GM12878 (cell line): ENCODE measurements at regions not wholly inside any gene's neighbourhood (a gene's known extent, or its start where the extent isn't known, plus 50 kb on each side); places are given as distances from the start of the nearest gene placed in this dataset.

Source experiments
- ATAC-seq: fragments of 200-7000 bp; cut with Tn5 transposase; 3 replicates; pipeline ENCODE4 v1.9.1; 2020; ENCODE audit warnings: mild to moderate bottlenecking, moderate library complexity
- BruUV-seq: library from RNA; stranded (reverse); fragments of 400-500 nt; replicated peaks from 2 replicates; lab custom pipeline; 2021; lab: Mats Ljungman, UMichigan
- CTCF ChIA-PET: fragments of 300-600 bp; sonication (Branson Sonifier 250); formaldehyde crosslinking; extraction: SDS; loops from one replicate; lab custom pipeline; 2021; ENCODE audit warnings: inconsistent platforms; lab: Yijun Ruan, JAX
- POLR2A ChIA-PET: fragments of 350-600 bp; formaldehyde crosslinking; extraction: SDS; loops from one replicate; lab custom pipeline; 2021; ENCODE audit warnings: inconsistent platforms; lab: Charles Lee
- RAD21 ChIA-PET: fragments of 300-600 bp; sonication (Branson Sonifier 250); formaldehyde crosslinking; loops from one replicate; lab custom pipeline; 2023; ENCODE audit warnings: antibody characterized with exemption; ENCODE audit not compliant: unreplicated experiment; lab: Charles Lee
- SMC1A ChIA-PET: fragments of 300-600 bp; sonication (Branson Sonifier 250); formaldehyde crosslinking; loops from one replicate; lab custom pipeline; 2023; ENCODE audit not compliant: unreplicated experiment, uncharacterized antibody; lab: Charles Lee
- DNase-seq: peaks from one replicate; pipeline ENCODE4 v3.0.0-alpha.2; 2011; ENCODE audit warnings: low read depth, low spot score
- FAIRE-seq: peaks from 3 replicates; lab custom pipeline; 2011; peaks lifted over from hg19 to GRCh38; lab: Jason Lieb, UNC
- H2AFZ ChIP-seq: 2 replicates; pipeline ENCODE4 v1.6.0; 2011; ENCODE audit warnings: low read depth, low read length, control low read depth; ENCODE audit not compliant: control insufficient read depth
- H3K27ac ChIP-seq: 2 replicates; pipeline ENCODE4 v1.5.1; 2011; ENCODE audit warnings: control low read depth; ENCODE audit not compliant: control insufficient read depth, insufficient read depth
- H3K27me3 ChIP-seq, 2 experiments: replicated peaks in 1 of 2; 2 replicates each; pipeline versions ENCODE4 v1.6.0 to v1.6.1; 2011; ENCODE audit warnings: low read length in 1 of 2; ENCODE audit not compliant: control insufficient read depth in 2 of 2, insufficient read depth in 2 of 2
- H3K36me3 ChIP-seq, 2 experiments: 2 replicates each; pipeline ENCODE4 v1.5.1; 2011; ENCODE audit warnings: low read length in 1 of 2; ENCODE audit not compliant: control insufficient read depth in 2 of 2, insufficient read depth in 2 of 2
- H3K4me1 ChIP-seq: 2 replicates; pipeline ENCODE4 v1.6.1; 2011; ENCODE audit warnings: mild to moderate bottlenecking, low read length, moderate library complexity, mixed read lengths; ENCODE audit not compliant: control insufficient read depth, insufficient read depth
- H3K4me2 ChIP-seq: 2 replicates; pipeline ENCODE4 v1.6.0; 2011; ENCODE audit warnings: control low read depth; ENCODE audit not compliant: control insufficient read depth, insufficient read depth
- H3K4me3 ChIP-seq: fragments of 200-600 bp; sonication (generic); 2 replicates; pipeline ENCODE4 v1.5.1; 2016
- H3K79me2 ChIP-seq: 2 replicates; pipeline ENCODE4 v1.6.0; 2011; ENCODE audit warnings: low read length; ENCODE audit not compliant: control insufficient read depth, insufficient read depth
- H3K9ac ChIP-seq: 2 replicates; pipeline ENCODE4 v1.8.0; 2011; ENCODE audit warnings: low read length, control low read depth, mixed read lengths; ENCODE audit not compliant: control insufficient read depth, insufficient read depth
- H3K9me3 ChIP-seq: replicated peaks from 3 replicates; pipeline ENCODE4 v1.5.1; 2011; ENCODE audit warnings: mild to moderate bottlenecking, low read length; ENCODE audit not compliant: control insufficient read depth, insufficient read depth
- H4K20me1 ChIP-seq: 2 replicates; pipeline ENCODE4 v1.6.0; 2011; ENCODE audit not compliant: control insufficient read depth, insufficient read depth
- CREB1 ChIP-seq: IDR thresholded peaks from 2 replicates; pipeline ENCODE4 v1.6.1; 2012; ENCODE audit warnings: low read depth, mild to moderate bottlenecking, inconsistent platforms
- EED ChIP-seq: sonication (generic); IDR thresholded peaks from 2 replicates; pipeline ENCODE4 v1.6.1; 2016; ENCODE audit warnings: antibody characterized with exemption, low read depth
- FOS ChIP-seq: IDR thresholded peaks from 3 replicates; pipeline ENCODE4 v1.6.1; 2011; ENCODE audit warnings: borderline replicate concordance; ENCODE audit not compliant: insufficient read length; ENCODE audit errors: extremely low read depth
- GATAD2B ChIP-seq: fragments of 450-650 bp; conservative IDR thresholded peaks from 2 replicates; pipeline ENCODE4 v1.6.1; 2017; ENCODE audit warnings: low read depth, mild to moderate bottlenecking, moderate library complexity
- LARP7 ChIP-seq: fragments of 450-650 bp; IDR thresholded peaks from 2 replicates; pipeline ENCODE4 v1.6.1; 2017; ENCODE audit warnings: mild to moderate bottlenecking
- NFXL1 ChIP-seq: fragments of 450-650 bp; IDR thresholded peaks from 2 replicates; pipeline ENCODE4 v1.6.1; 2017; ENCODE audit warnings: antibody characterized with exemption, mild to moderate bottlenecking, borderline replicate concordance
- NR2C1 ChIP-seq: fragments of 450-650 bp; IDR thresholded peaks from 2 replicates; pipeline ENCODE4 v1.6.1; 2017; ENCODE audit warnings: antibody characterized with exemption, mild to moderate bottlenecking, moderate library complexity
- SIN3A ChIP-seq: IDR thresholded peaks from 2 replicates; pipeline ENCODE4 v1.6.1; 2012; ENCODE audit warnings: low read depth, low read length, improper control_type of control experiment
- SMAD5 ChIP-seq: IDR thresholded peaks from 2 replicates; pipeline ENCODE4 v1.6.1; 2016; ENCODE audit warnings: antibody characterized with exemption, low read depth
- SREBF1 ChIP-seq: IDR thresholded peaks from 2 replicates; pipeline ENCODE4 v1.6.1; 2012; ENCODE audit warnings: mild to moderate bottlenecking, low read length
- STAT3 ChIP-seq: IDR thresholded peaks from 2 replicates; pipeline ENCODE4 v1.6.1; 2011; ENCODE audit warnings: low read depth, low read length, improper control_type of control experiment
- ZBED1 ChIP-seq: IDR thresholded peaks from 2 replicates; pipeline ENCODE4 v1.6.1; 2016; ENCODE audit warnings: borderline replicate concordance
- ZNF622 ChIP-seq: fragments of 450-650 bp; IDR thresholded peaks from 2 replicates; pipeline ENCODE4 v1.6.1; 2017; ENCODE audit warnings: mild to moderate bottlenecking, inconsistent platforms
- ZZZ3 ChIP-seq: IDR thresholded peaks from 2 replicates; pipeline ENCODE4 v1.6.1; 2011; ENCODE audit warnings: low read depth; ENCODE audit not compliant: control insufficient read depth, insufficient read length
- in situ Hi-C: fragments of 300-500 bp; cut with MboI; formaldehyde crosslinking; loops from 9 replicates; pipeline ENCODE4 v1.14.3; 2018; ENCODE audit warnings: mixed read lengths
- intact Hi-C: fragments of 100-400 bp; cut with micrococcal nuclease; formaldehyde crosslinking; loops from one replicate; pipeline ENCODE4 v1.14.2; 2022; ENCODE audit not compliant: unreplicated experiment
- TF ChIP-seq, protein P1 (sequence below): IDR thresholded peaks from 2 replicates; pipeline ENCODE4 v1.6.1; 2011; ENCODE audit warnings: low read depth, low read length, improper control_type of control experiment, borderline replicate concordance
- TF ChIP-seq, protein P2 (sequence below): IDR thresholded peaks from 2 replicates; pipeline ENCODE4 v1.6.1; 2012; ENCODE audit warnings: mild to moderate bottlenecking, low read depth, low read length
- TF ChIP-seq, protein P3 (sequence below): fragments of 450-650 bp; IDR thresholded peaks from 2 replicates; pipeline ENCODE4 v1.6.1; 2016; ENCODE audit warnings: mild to moderate bottlenecking, moderate library complexity, borderline replicate concordance

DNA sequence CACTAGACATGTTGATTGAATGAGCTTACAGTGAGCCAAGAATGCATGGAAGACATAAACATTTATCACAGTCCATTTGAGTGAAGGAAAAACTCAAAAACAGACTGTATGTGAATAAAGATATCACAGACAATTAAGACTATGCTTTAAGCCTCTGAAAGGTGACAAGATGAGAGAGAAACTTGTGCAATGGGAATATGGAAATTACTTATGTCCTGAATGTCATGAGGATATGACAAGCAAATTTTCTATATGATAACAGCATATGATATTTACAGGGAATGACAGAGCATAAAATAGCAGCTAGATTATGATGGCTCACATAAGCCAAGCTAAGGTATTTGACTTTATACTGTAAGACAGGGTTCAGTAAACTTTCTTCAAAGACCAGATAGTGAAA is 1153.1 kb upstream of the USP15 start:
- no peak overlapping the region for H3K27ac ChIP-seq
- TF ChIP-seq NR2C1 (no peak), SREBF1 (no peak), EED (no peak), ZZZ3 (no peak), STAT3 (no peak), SIN3A (no peak), FOS (no peak), ZBED1 (no peak), GATAD2B (no peak), NFXL1 (no peak), CREB1 (no peak), ZNF622 (no peak), LARP7 (no peak), SMAD5 (no peak)
- TF ChIP-seq, protein P1, sequence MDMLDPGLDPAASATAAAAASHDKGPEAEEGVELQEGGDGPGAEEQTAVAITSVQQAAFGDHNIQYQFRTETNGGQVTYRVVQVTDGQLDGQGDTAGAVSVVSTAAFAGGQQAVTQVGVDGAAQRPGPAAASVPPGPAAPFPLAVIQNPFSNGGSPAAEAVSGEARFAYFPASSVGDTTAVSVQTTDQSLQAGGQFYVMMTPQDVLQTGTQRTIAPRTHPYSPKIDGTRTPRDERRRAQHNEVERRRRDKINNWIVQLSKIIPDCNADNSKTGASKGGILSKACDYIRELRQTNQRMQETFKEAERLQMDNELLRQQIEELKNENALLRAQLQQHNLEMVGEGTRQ, result no peak
- TF ChIP-seq, protein P2, sequence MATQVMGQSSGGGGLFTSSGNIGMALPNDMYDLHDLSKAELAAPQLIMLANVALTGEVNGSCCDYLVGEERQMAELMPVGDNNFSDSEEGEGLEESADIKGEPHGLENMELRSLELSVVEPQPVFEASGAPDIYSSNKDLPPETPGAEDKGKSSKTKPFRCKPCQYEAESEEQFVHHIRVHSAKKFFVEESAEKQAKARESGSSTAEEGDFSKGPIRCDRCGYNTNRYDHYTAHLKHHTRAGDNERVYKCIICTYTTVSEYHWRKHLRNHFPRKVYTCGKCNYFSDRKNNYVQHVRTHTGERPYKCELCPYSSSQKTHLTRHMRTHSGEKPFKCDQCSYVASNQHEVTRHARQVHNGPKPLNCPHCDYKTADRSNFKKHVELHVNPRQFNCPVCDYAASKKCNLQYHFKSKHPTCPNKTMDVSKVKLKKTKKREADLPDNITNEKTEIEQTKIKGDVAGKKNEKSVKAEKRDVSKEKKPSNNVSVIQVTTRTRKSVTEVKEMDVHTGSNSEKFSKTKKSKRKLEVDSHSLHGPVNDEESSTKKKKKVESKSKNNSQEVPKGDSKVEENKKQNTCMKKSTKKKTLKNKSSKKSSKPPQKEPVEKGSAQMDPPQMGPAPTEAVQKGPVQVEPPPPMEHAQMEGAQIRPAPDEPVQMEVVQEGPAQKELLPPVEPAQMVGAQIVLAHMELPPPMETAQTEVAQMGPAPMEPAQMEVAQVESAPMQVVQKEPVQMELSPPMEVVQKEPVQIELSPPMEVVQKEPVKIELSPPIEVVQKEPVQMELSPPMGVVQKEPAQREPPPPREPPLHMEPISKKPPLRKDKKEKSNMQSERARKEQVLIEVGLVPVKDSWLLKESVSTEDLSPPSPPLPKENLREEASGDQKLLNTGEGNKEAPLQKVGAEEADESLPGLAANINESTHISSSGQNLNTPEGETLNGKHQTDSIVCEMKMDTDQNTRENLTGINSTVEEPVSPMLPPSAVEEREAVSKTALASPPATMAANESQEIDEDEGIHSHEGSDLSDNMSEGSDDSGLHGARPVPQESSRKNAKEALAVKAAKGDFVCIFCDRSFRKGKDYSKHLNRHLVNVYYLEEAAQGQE, result no peak
- TF ChIP-seq, protein P3, sequence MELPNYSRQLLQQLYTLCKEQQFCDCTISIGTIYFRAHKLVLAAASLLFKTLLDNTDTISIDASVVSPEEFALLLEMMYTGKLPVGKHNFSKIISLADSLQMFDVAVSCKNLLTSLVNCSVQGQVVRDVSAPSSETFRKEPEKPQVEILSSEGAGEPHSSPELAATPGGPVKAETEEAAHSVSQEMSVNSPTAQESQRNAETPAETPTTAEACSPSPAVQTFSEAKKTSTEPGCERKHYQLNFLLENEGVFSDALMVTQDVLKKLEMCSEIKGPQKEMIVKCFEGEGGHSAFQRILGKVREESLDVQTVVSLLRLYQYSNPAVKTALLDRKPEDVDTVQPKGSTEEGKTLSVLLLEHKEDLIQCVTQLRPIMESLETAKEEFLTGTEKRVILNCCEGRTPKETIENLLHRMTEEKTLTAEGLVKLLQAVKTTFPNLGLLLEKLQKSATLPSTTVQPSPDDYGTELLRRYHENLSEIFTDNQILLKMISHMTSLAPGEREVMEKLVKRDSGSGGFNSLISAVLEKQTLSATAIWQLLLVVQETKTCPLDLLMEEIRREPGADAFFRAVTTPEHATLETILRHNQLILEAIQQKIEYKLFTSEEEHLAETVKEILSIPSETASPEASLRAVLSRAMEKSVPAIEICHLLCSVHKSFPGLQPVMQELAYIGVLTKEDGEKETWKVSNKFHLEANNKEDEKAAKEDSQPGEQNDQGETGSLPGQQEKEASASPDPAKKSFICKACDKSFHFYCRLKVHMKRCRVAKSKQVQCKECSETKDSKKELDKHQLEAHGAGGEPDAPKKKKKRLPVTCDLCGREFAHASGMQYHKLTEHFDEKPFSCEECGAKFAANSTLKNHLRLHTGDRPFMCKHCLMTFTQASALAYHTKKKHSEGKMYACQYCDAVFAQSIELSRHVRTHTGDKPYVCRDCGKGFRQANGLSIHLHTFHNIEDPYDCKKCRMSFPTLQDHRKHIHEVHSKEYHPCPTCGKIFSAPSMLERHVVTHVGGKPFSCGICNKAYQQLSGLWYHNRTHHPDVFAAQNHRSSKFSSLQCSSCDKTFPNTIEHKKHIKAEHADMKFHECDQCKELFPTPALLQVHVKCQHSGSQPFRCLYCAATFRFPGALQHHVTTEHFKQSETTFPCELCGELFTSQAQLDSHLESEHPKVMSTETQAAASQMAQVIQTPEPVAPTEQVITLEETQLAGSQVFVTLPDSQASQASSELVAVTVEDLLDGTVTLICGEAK, result no peak

More for the DNA sequence above, 1153.1 kb upstream of the USP15 start:
- no peaks in the 10 kb centered on the region for H3K79me2 ChIP-seq
- ChIA-PET POLR2A (no interaction called here), RAD21 (no interaction called here), CTCF (no interaction called here), SMC1A (interaction anchor here (1.2 to 1.4 kb wide), 2 partner anchors 169 to 172 kb away, joined by 3 read pairs; no protein-coding TSS in a partner anchor)
- no peaks in the 10 kb centered on the region for H3K4me1 ChIP-seq
- H3K4me3 ChIP-seq, result no peak overlapping the region
- no TSS peak for BruUV-seq
- intact Hi-C loops, result no loop called here
- no peak for FAIRE-seq
- H4K20me1 ChIP-seq, result no peaks in the 10 kb centered on the region
- no peaks in the 10 kb centered on the region; the same call in 1 of the 3 replicates for H3K9me3 ChIP-seq
- ATAC-seq, result no peak
- no peak overlapping the region for H3K4me2 ChIP-seq
- H2AFZ ChIP-seq, result no peak overlapping the region
- in situ Hi-C loops, result no loop called here
- H3K9ac ChIP-seq, result no peak overlapping the region
- no peaks in the 10 kb centered on the region for H3K36me3 ChIP-seq
- no peak for DNase-seq
- no peaks in the 10 kb centered on the region for H3K27me3 ChIP-seq
